H9 (cell line): ENCODE measurements at regions not wholly inside any gene's neighbourhood (a gene's known extent, or its start where the extent isn't known, plus 50 kb on each side); places are given as distances from the start of the nearest gene placed in this dataset.

Source experiments
- DNase-seq: peaks from one replicate; pipeline ENCODE4 v3.0.0-alpha.2; 2017
- H2AFZ ChIP-seq: one replicate; pipeline ENCODE4 v1.6.1; 2013; ENCODE audit warnings: mild to moderate bottlenecking, low read length, control low read depth, moderate library complexity
- H2AK5ac ChIP-seq: 2 replicates; pipeline ENCODE4 v1.6.1; 2013; ENCODE audit warnings: low read length, control low read depth, mixed read lengths; ENCODE audit not compliant: insufficient read length
- H2BK120ac ChIP-seq: one replicate; pipeline ENCODE4 v1.6.1; 2013; ENCODE audit warnings: low read depth, mild to moderate bottlenecking, low read length, control low read depth, inconsistent platforms; ENCODE audit not compliant: poor library complexity, severe bottlenecking
- H2BK12ac ChIP-seq: 2 replicates; pipeline ENCODE4 v1.6.1; 2013; ENCODE audit warnings: low read length, control low read depth, mixed read lengths, low read depth; ENCODE audit not compliant: insufficient read length
- H2BK15ac ChIP-seq: 2 replicates; pipeline ENCODE4 v1.6.1; 2013; ENCODE audit warnings: low read depth, low read length, control low read depth
- H2BK20ac ChIP-seq: one replicate; pipeline ENCODE4 v1.6.1; 2013; ENCODE audit warnings: low read depth, mild to moderate bottlenecking, low read length, control low read depth, inconsistent platforms; ENCODE audit not compliant: poor library complexity, severe bottlenecking
- H2BK5ac ChIP-seq: 2 replicates; pipeline ENCODE4 v1.6.1; 2013; ENCODE audit warnings: low read length, control low read depth, mixed read lengths; ENCODE audit not compliant: insufficient read length
- H3K14ac ChIP-seq: 2 replicates; pipeline ENCODE4 v1.6.1; 2013; ENCODE audit warnings: low read length, control low read depth; ENCODE audit not compliant: insufficient read depth
- H3K18ac ChIP-seq: 2 replicates; pipeline ENCODE4 v1.6.1; 2013; ENCODE audit warnings: low read depth, mild to moderate bottlenecking, mixed read lengths, low read length, control low read depth; ENCODE audit not compliant: insufficient read length
- H3K23ac ChIP-seq: 2 replicates; pipeline ENCODE4 v1.6.1; 2013; ENCODE audit warnings: low read length, control low read depth, mixed read lengths, low read depth; ENCODE audit not compliant: insufficient read length
- H3K23me2 ChIP-seq: 2 replicates; pipeline ENCODE4 v1.6.1; 2013; ENCODE audit warnings: low read depth, mild to moderate bottlenecking, mixed read lengths, low read length, control low read depth; ENCODE audit not compliant: insufficient read length, poor library complexity, severe bottlenecking
- H3K27ac ChIP-seq: 2 replicates; pipeline ENCODE4 v1.5.1; 2013; ENCODE audit warnings: low read length, control low read depth, mixed read lengths, low read depth; ENCODE audit not compliant: insufficient read length
- H3K27me3 ChIP-seq: 2 replicates; pipeline ENCODE4 v1.6.1; 2013; ENCODE audit warnings: low read length, control low read depth, inconsistent platforms; ENCODE audit not compliant: insufficient read depth
- H3K4ac ChIP-seq: 2 replicates; pipeline ENCODE4 v1.6.1; 2013; ENCODE audit warnings: low read depth, mild to moderate bottlenecking, control low read depth, inconsistent platforms, low read length, moderate library complexity
- H3K4me1 ChIP-seq: 2 replicates; pipeline ENCODE4 v1.6.1; 2013; ENCODE audit warnings: low read length, control low read depth, inconsistent platforms; ENCODE audit not compliant: insufficient read depth
- H3K4me2 ChIP-seq: 2 replicates; pipeline ENCODE4 v1.6.1; 2013; ENCODE audit warnings: low read length, control low read depth, mixed read lengths; ENCODE audit not compliant: insufficient read length, insufficient read depth
- H3K56ac ChIP-seq: 2 replicates; pipeline ENCODE4 v1.6.1; 2013; ENCODE audit warnings: low read depth, mild to moderate bottlenecking, mixed read lengths, low read length, control low read depth; ENCODE audit not compliant: insufficient read length
- H3K79me1 ChIP-seq: 2 replicates; pipeline ENCODE4 v1.6.1; 2013; ENCODE audit warnings: low read depth, mild to moderate bottlenecking, moderate library complexity, low read length, control low read depth, inconsistent platforms; ENCODE audit not compliant: insufficient read depth, poor library complexity, severe bottlenecking
- H3K79me2 ChIP-seq: 2 replicates; pipeline ENCODE4 v1.6.1; 2013; ENCODE audit warnings: low read length, control low read depth, inconsistent platforms; ENCODE audit not compliant: insufficient read depth
- H3K9ac ChIP-seq: 2 replicates; pipeline ENCODE4 v1.6.1; 2013; ENCODE audit warnings: low read length, control low read depth, mixed read lengths; ENCODE audit not compliant: insufficient read length; ENCODE audit errors: extremely low read depth
- H3K9me3 ChIP-seq: one replicate; pipeline ENCODE4 v1.6.1; 2013; ENCODE audit warnings: low read depth, low read length, inconsistent platforms; ENCODE audit not compliant: control insufficient read depth
- H3T11ph ChIP-seq: one replicate; pipeline ENCODE4 v1.6.1; 2013; ENCODE audit warnings: mild to moderate bottlenecking, low read length, control low read depth, inconsistent platforms
- H4K20me1 ChIP-seq: one replicate; pipeline ENCODE4 v1.6.1; 2013; ENCODE audit not compliant: control insufficient read depth, insufficient read length, insufficient read depth
- H4K5ac ChIP-seq: 2 replicates; pipeline ENCODE4 v1.6.1; 2013; ENCODE audit warnings: low read depth, mild to moderate bottlenecking, mixed read lengths, low read length, control low read depth; ENCODE audit not compliant: insufficient read length
- H4K8ac ChIP-seq: replicated peaks from 2 replicates; pipeline ENCODE4 v1.6.1; 2013; ENCODE audit warnings: low read length, control low read depth, mixed read lengths, low read depth; ENCODE audit not compliant: insufficient read length
- H4K91ac ChIP-seq: 2 replicates; pipeline ENCODE4 v1.6.1; 2013; ENCODE audit warnings: low read depth, mild to moderate bottlenecking, moderate library complexity, mixed read lengths, low read length, control low read depth; ENCODE audit not compliant: insufficient read length
- H3K27ac Mint-ChIP-seq, 3 experiments: 2 replicates in 2 of 3; 3 replicates in 1 of 3; pipeline ENCODE4 v1.8.0; 2020 to 2021; ENCODE audit warnings: mixed read lengths in 3 of 3, mild to moderate bottlenecking in 1 of 3, moderate library complexity in 1 of 3
- H3K27me3 Mint-ChIP-seq: 2 replicates; pipeline ENCODE4 v1.8.0; 2021; ENCODE audit warnings: low read depth, mild to moderate bottlenecking, moderate library complexity, mixed read lengths
- H3K36me3 Mint-ChIP-seq, 3 experiments: 2 replicates in 2 of 3; 3 replicates in 1 of 3; pipeline ENCODE4 v1.8.0; 2020 to 2021; ENCODE audit warnings: low read depth in 3 of 3, mixed read lengths in 3 of 3; ENCODE audit not compliant: insufficient read depth in 1 of 3
- H3K4me1 Mint-ChIP-seq, 2 experiments: 2 replicates each; pipeline ENCODE4 v1.8.0; 2020; ENCODE audit warnings: mixed read lengths in 2 of 2
- H3K4me3 Mint-ChIP-seq, 2 experiments: 2 replicates in 1 of 2; 3 replicates in 1 of 2; pipeline ENCODE4 v1.8.0; 2020 to 2021; ENCODE audit warnings: mild to moderate bottlenecking in 2 of 2, mixed read lengths in 2 of 2, moderate library complexity in 1 of 2
- H3K9me3 Mint-ChIP-seq, 2 experiments: 2 replicates in 1 of 2; 3 replicates in 1 of 2; pipeline ENCODE4 v1.8.0; 2020; ENCODE audit warnings: mild to moderate bottlenecking in 2 of 2, mixed read lengths in 2 of 2, moderate library complexity in 1 of 2
- CTCF ChIP-seq: fragments of 200-600 bp; sonication (generic); conservative IDR thresholded peaks from 3 replicates; pipeline ENCODE4 v1.8.0; 2021; ENCODE audit warnings: antibody characterized with exemption, mild to moderate bottlenecking
- WGBS: extraction: QIAGEN DNeasy Blood & Tissue Kit; methylation state at CpG from one replicate; pipeline ENCODE4 v1.1.7; 2013; ENCODE audit warnings: missing lambda C conversion rate, low lambda C conversion rate, mixed read lengths; ENCODE audit not compliant: insufficient read length; ENCODE audit errors: extremely low coverage; 5-methylcytosine and 5-hydroxymethylcytosine counted together

GRCh38 chr11:23687991-23688390 is 808.9 kb upstream of the LUZP2 start:
- Histone ChIP-seq H3K27me3 (no peaks in the 10 kb centered on the region), H3K4ac (no peak overlapping the region), H4K20me1 (no peaks in the 10 kb centered on the region), H3T11ph (no peak overlapping the region), H2AK5ac (no peak overlapping the region), H3K79me2 (no peaks in the 10 kb centered on the region), H2BK15ac (no peak overlapping the region), H2BK12ac (no peak overlapping the region), H4K8ac (no peak overlapping the region), H3K9ac (no peak overlapping the region), H3K14ac (no peak overlapping the region), H2BK120ac (no peak overlapping the region), H3K23ac (no peak overlapping the region), H3K27ac (no peak overlapping the region), H3K23me2 (no peaks in the 10 kb centered on the region), H3K4me2 (no peak overlapping the region), H2AFZ (no peak overlapping the region), H4K5ac (no peak overlapping the region), H2BK20ac (no peak overlapping the region), H3K4me1 (peaks cover 2% of the 10 kb centered on the region; the same call in 1 of the 2 replicates), H3K18ac (no peak overlapping the region), H3K9me3 (no peaks in the 10 kb centered on the region), H3K56ac (no peak overlapping the region), H2BK5ac (no peak overlapping the region), H4K91ac (no peak overlapping the region), H3K79me1 (no peaks in the 10 kb centered on the region)
- no peak for DNase-seq
- no peak overlapping the region for H3K27ac Mint-ChIP-seq
- peaks cover 26 to 27% of the 10 kb centered on the region in 2 experiments for H3K4me1 Mint-ChIP-seq
- TF ChIP-seq CTCF, result no peak
- H3K27me3 Mint-ChIP-seq, result no peaks in the 10 kb centered on the region
- H3K4me3 Mint-ChIP-seq, result no peak overlapping the region
- no CpG with 5 or more reads among the region's 3 CpGs for WGBS
- no peaks in the 10 kb centered on the region for H3K36me3 Mint-ChIP-seq
- no peaks in the 10 kb centered on the region for H3K9me3 Mint-ChIP-seq
